Activated CD8-positive, alpha-beta memory T cell treated with anti-CD3 and anti-CD28 coated beads, Interleukin-2, amount 50 U/mL, for 24 hours (primary cell): ENCODE measurements at regions not wholly inside any gene's neighbourhood (a gene's known extent, or its start where the extent isn't known, plus 50 kb on each side); places are given as distances from the start of the nearest gene placed in this dataset.

ENCODE experiments used
- DNase-seq: peaks from one replicate; pipeline ENCODE4 v3.0.0-alpha.2; 2020; ENCODE audit errors: extremely low read depth

- DNase-seq = no peak
Measured at GRCh38 chr20:19950042-19950441, 67.1 kb upstream of the NAA20 start.

GRCh38 chr20:19952392-19952791 is 64.8 kb upstream of the NAA20 start:
- no peak for DNase-seq

- no peak for DNase-seq
Measured at GRCh38 chr20:19953606-19954005, 63.6 kb upstream of the NAA20 start.

- DNase-seq = no peak
Measured at GRCh38 chr20:19956976-19957375, 60.2 kb upstream of the NAA20 start.

- DNase-seq = no peak
Measured at GRCh38 chr20:19958219-19958618, 58.9 kb upstream of the NAA20 start.

GRCh38 chr20:19958928-19959327 is 58.2 kb upstream of the NAA20 start:
- DNase-seq = no peak

GRCh38 chr20:19960745-19961144 is 56.4 kb upstream of the NAA20 start:
- no peak for DNase-seq

- no peak for DNase-seq
Measured at GRCh38 chr20:19961293-19961692, 55.9 kb upstream of the NAA20 start.

- DNase-seq = no peak
Measured at GRCh38 chr20:19962958-19963357, 54.2 kb upstream of the NAA20 start.

- no peak for DNase-seq
Measured at GRCh38 chr20:19964289-19965265, 52.6 kb upstream of the NAA20 start.

GRCh38 chr20:19966840-19967239 is 50.3 kb upstream of the NAA20 start:
- no peak for DNase-seq
